ENCODE measurements at regions not wholly inside any gene's neighbourhood (a gene's known extent, or its start where the extent isn't known, plus 50 kb on each side); places are given as distances from the start of the nearest gene placed in this dataset.
"Not testable (repeated sequence)": the region's sequence is repeated elsewhere in the genome, so short reads cannot be mapped to it uniquely, and the experiment has no call there.

DNA sequence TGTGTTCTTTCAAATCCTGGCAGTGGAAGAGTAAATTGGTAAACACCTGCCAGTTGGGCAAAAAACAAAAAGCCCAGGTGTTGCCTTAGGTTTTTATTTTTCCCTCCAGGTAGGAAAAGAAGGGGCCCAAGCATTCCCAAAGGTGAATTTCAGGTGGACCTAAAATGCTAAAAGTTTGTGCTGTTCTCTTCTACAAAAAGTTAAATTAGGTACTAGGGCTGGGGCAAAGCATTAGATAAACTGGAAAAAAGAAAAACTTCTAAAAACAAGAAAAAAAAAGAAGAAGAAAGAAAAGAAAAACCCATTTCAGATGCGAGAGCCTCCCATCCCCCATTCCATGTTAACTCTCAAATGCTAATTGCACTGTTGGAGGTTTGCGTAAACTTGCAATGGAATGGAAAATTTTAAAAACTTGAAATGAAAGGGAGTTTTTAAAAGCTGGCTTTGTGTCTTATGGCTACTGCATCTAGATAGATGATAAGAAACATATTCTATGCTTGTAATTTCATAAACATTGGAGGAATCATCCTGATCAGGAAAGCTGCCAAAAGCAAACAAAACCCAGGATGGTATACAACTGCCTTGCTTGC, 59.9 kb upstream of the IGFBPL1 start:
- CTCF ChIA-PET; H3K27ac Mint-ChIP-seq; H3K4me1 Mint-ChIP-seq (ENCODE audit: low read depth); H3K9me3 Mint-ChIP-seq (ENCODE audit: insufficient read depth); DNase-seq; H3K36me3 Mint-ChIP-seq (ENCODE audit: low read depth); POLR2A ChIA-PET; ATAC-seq; H3K4me3 Mint-ChIP-seq; H3K27me3 Mint-ChIP-seq (ENCODE audit: low read depth): not testable (repeated sequence)

DNA sequence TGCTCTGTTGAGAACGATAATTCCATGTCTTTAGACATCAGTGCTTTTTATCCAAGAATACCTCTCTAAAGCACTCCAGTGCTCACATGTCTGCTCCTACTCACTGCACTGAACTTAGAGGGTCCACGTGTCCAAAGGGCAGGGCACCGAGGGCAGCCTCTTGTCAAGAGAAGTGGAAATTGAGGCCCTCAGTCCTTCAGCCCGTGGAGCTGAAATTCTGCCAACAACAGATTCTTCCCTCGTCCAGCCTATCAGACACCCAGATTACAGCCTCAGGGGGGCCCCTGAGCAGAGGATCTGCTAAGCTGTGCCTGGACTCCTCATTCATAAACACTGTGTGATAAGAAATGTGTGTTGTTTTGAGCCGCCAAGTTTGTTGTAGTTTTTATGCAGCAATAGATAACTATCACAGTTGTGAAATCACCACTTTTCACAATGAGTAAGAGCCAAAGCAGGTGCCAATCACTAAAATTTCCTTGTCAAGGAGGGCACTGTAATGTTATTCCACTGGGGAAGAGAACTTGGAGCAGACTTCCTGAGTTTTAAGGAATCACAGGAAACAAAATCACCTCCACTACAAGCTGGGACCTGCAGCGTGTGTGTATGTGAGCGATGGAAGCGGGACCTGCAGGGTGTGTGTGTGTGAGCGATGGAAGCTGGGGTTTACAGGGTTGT, 58.8 kb upstream of the IGFBPL1 start:
- no peak overlapping the region for H3K27ac Mint-ChIP-seq
- peaks cover 6% of the 10 kb centered on the region for H3K27me3 Mint-ChIP-seq (ENCODE audit: low read depth)
- CTCF ChIA-PET: no interaction called here
- no peak for ATAC-seq
- H3K4me1 Mint-ChIP-seq (ENCODE audit: low read depth): no peaks in the 10 kb centered on the region
- no peak overlapping the region for H3K4me3 Mint-ChIP-seq
- DNase-seq: no peak
- H3K36me3 Mint-ChIP-seq (ENCODE audit: low read depth): no peaks in the 10 kb centered on the region
- no peaks in the 10 kb centered on the region for H3K9me3 Mint-ChIP-seq (ENCODE audit: insufficient read depth)
- POLR2A ChIA-PET: no interaction called here

DNA sequence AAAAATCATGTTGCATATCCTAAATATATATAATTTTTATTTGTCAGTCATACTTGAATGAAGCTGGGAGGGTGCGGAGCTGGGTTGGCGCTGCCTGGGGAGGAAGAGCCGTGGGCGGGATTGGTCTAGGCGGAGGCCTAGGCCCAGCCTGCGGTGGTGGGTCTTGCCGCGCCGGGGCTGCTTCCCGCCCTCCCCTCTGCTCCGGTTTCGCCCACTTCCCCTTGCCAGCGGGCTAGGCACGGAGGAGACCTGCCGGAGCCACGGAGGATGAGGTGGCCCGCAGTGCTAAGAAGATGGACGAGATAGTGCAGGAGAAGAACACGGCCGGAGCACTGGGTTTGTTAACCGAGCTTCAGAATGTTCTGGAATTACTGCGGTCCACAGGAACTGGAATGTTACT, 54.0 kb upstream of the IGFBPL1 start:
- ChIA-PET POLR2A (no interaction called here), CTCF (no interaction called here)
- H3K9me3 Mint-ChIP-seq (ENCODE audit: insufficient read depth): no peaks in the 10 kb centered on the region
- no peak overlapping the region for H3K27ac Mint-ChIP-seq
- ATAC-seq (no peak), DNase-seq (no peak)
- H3K36me3 Mint-ChIP-seq (ENCODE audit: low read depth): no peaks in the 10 kb centered on the region
- peaks cover 2% of the 10 kb centered on the region for H3K27me3 Mint-ChIP-seq (ENCODE audit: low read depth)
- no peak overlapping the region for H3K4me3 Mint-ChIP-seq
- H3K4me1 Mint-ChIP-seq (ENCODE audit: low read depth): no peaks in the 10 kb centered on the region

DNA sequence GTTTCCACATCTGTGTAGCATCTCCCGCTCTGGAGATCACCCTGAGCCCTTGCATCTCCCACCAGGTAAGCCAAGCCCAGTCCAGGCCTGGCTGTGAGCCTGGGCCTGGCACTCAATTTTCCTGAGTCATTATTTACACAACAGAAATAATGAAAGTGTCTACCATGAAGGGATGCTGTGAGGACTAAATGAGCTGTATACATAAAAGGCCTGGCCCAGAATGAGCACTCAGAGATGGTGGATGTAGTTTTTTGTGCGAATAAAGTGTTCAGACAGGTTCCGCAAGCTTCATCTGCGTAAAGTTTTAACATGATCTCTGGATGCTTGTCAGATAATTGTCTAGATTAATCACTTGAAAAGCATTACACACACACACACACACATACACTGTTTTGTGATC, 50.2 kb upstream of the IGFBPL1 start:
- H3K4me1 Mint-ChIP-seq (ENCODE audit: low read depth); H3K27me3 Mint-ChIP-seq (ENCODE audit: low read depth); DNase-seq; H3K9me3 Mint-ChIP-seq (ENCODE audit: insufficient read depth); H3K27ac Mint-ChIP-seq; H3K36me3 Mint-ChIP-seq (ENCODE audit: low read depth); POLR2A ChIA-PET; H3K4me3 Mint-ChIP-seq; ATAC-seq: not testable (repeated sequence)
- CTCF ChIA-PET: interaction anchor here (0.7 kb wide), 1 partner anchor 40 kb away, joined by 3 read pairs; no protein-coding TSS in a partner anchor
